IMR-90 (cell line): ENCODE measurements at regions not wholly inside any gene's neighbourhood (a gene's known extent, or its start where the extent isn't known, plus 50 kb on each side); places are given as distances from the start of the nearest gene placed in this dataset.

Source experiments
- ATAC-seq: fragments of 200-7000 bp; cut with Tn5 transposase; 2 replicates; pipeline ENCODE4 v1.9.1; 2020; ENCODE audit warnings: low read depth, mild to moderate bottlenecking, moderate library complexity
- BruUV-seq: library from RNA; stranded (reverse); fragments of 400-500 nt; replicated peaks from 2 replicates; lab custom pipeline; 2021; lab: Mats Ljungman, UMichigan
- CTCF ChIA-PET: fragments of 300-600 bp; formaldehyde crosslinking; extraction: SDS; loops from one replicate; lab custom pipeline; 2021; ENCODE audit warnings: antibody characterized with exemption; lab: Yijun Ruan, JAX
- POLR2A ChIA-PET: fragments of 300-600 bp; sonication (Branson Sonifier 250); formaldehyde crosslinking; loops from one replicate; lab custom pipeline; 2022; ENCODE audit warnings: antibody characterized with exemption; ENCODE audit not compliant: unreplicated experiment; lab: Charles Lee
- DNase-seq: peaks from one replicate; pipeline ENCODE4 v3.0.0; 2013
- H2AFZ ChIP-seq: replicated peaks from 2 replicates; pipeline ENCODE3; 2013; ENCODE audit warnings: low read length, mild to moderate bottlenecking; ENCODE audit not compliant: poor library complexity
- H2AK5ac ChIP-seq: 2 replicates; pipeline ENCODE4 v1.6.1; 2013; ENCODE audit warnings: low read depth, low read length, inconsistent platforms
- H2AK9ac ChIP-seq: replicated peaks from 2 replicates; pipeline ENCODE3; 2013; ENCODE audit warnings: mild to moderate bottlenecking, low read depth, low read length, moderate library complexity; ENCODE audit not compliant: poor library complexity
- H2BK120ac ChIP-seq: 2 replicates; pipeline ENCODE4 v1.6.1; 2013; ENCODE audit warnings: low read depth, low read length, inconsistent platforms
- H2BK15ac ChIP-seq: 3 replicates; pipeline ENCODE4 v1.6.1; 2013; ENCODE audit warnings: low read depth, low read length, inconsistent platforms
- H2BK20ac ChIP-seq: 2 replicates; pipeline ENCODE4 v1.6.1; 2013; ENCODE audit warnings: low read depth, mild to moderate bottlenecking, inconsistent platforms, low read length, moderate library complexity
- H2BK5ac ChIP-seq: 2 replicates; pipeline ENCODE4 v1.6.1; 2013; ENCODE audit warnings: mild to moderate bottlenecking, low read depth, low read length, inconsistent platforms; ENCODE audit not compliant: poor library complexity, severe bottlenecking
- H3K14ac ChIP-seq: replicated peaks from 2 replicates; pipeline ENCODE4 v1.6.1; 2013; ENCODE audit warnings: low read depth, low read length, inconsistent platforms
- H3K18ac ChIP-seq: 2 replicates; pipeline ENCODE4 v1.6.1; 2013; ENCODE audit warnings: low read depth, low read length, control low read depth
- H3K23ac ChIP-seq: 2 replicates; pipeline ENCODE4 v1.6.1; 2013; ENCODE audit warnings: low read depth, low read length, inconsistent platforms
- H3K27ac ChIP-seq: 2 replicates; pipeline ENCODE4 v1.5.1; 2013; ENCODE audit warnings: mild to moderate bottlenecking, control low read depth, low read length; ENCODE audit not compliant: insufficient read depth
- H3K27me3 ChIP-seq: 2 replicates; pipeline ENCODE4 v1.6.1; 2013; ENCODE audit warnings: low read length; ENCODE audit not compliant: control insufficient read depth, insufficient read depth
- H3K36me3 ChIP-seq: 2 replicates; pipeline ENCODE4 v1.6.1; 2013; ENCODE audit warnings: low read length, mixed read lengths; ENCODE audit not compliant: control insufficient read depth, insufficient read depth
- H3K4ac ChIP-seq: 2 replicates; pipeline ENCODE4 v1.6.1; 2013; ENCODE audit warnings: low read depth, low read length, inconsistent platforms
- H3K4me1 ChIP-seq: 2 replicates; pipeline ENCODE4 v1.6.1; 2013; ENCODE audit warnings: low read length, mixed read lengths; ENCODE audit not compliant: control insufficient read depth, insufficient read depth
- H3K4me2 ChIP-seq: 2 replicates; pipeline ENCODE4 v1.6.1; 2013; ENCODE audit warnings: low read depth, mild to moderate bottlenecking, control low read depth, low read length, moderate library complexity
- H3K4me3 ChIP-seq: 2 replicates; pipeline ENCODE4 v1.5.1; 2013; ENCODE audit warnings: low read depth, mild to moderate bottlenecking, control low read depth, low read length, moderate library complexity; ENCODE audit not compliant: insufficient read depth
- H3K56ac ChIP-seq: 2 replicates; pipeline ENCODE4 v1.6.1; 2013; ENCODE audit warnings: low read length, inconsistent platforms; ENCODE audit not compliant: insufficient read depth; ENCODE audit errors: extremely low read depth
- H3K79me1 ChIP-seq, 2 experiments: 2 replicates each; pipeline ENCODE4 v1.6.1; 2013; ENCODE audit warnings: low read length in 2 of 2, inconsistent platforms in 1 of 2, low read depth in 1 of 2
- H3K9ac ChIP-seq: 2 replicates; pipeline ENCODE4 v1.6.1; 2013; ENCODE audit warnings: low read depth, low read length, control low read depth
- H3K9me1 ChIP-seq: 2 replicates; pipeline ENCODE4 v1.6.1; 2013; ENCODE audit warnings: low read length, inconsistent platforms; ENCODE audit not compliant: insufficient read depth
- H3K9me3 ChIP-seq: 2 replicates; pipeline ENCODE4 v1.6.1; 2013; ENCODE audit warnings: low read length; ENCODE audit not compliant: control insufficient read depth, insufficient read depth
- H4K20me1 ChIP-seq: 2 replicates; pipeline ENCODE4 v1.6.1; 2013; ENCODE audit warnings: low read length, inconsistent platforms; ENCODE audit not compliant: insufficient read depth
- H4K5ac ChIP-seq: 2 replicates; pipeline ENCODE4 v1.6.1; 2013; ENCODE audit warnings: mild to moderate bottlenecking, low read depth, low read length, control low read depth
- H4K8ac ChIP-seq, 2 experiments: 2 replicates each; pipeline ENCODE4 v1.6.1; 2013; ENCODE audit warnings: low read depth in 2 of 2, low read length in 2 of 2, control low read depth in 1 of 2, inconsistent platforms in 1 of 2
- H4K91ac ChIP-seq: 2 replicates; pipeline ENCODE4 v1.6.1; 2013; ENCODE audit warnings: low read depth, low read length, inconsistent platforms; ENCODE audit not compliant: insufficient read depth
- BHLHE40 ChIP-seq: fragments of 150-350 bp; IDR thresholded peaks from 2 replicates; pipeline ENCODE4 v1.6.1; 2016; ENCODE audit warnings: mild to moderate bottlenecking, low read depth, low read length
- CEBPB ChIP-seq: IDR thresholded peaks from 2 replicates; pipeline ENCODE4 v1.6.1; 2012; ENCODE audit warnings: low read depth, low read length, improper control_type of control experiment
- ELK1 ChIP-seq: fragments of 150-350 bp; IDR thresholded peaks from 2 replicates; pipeline ENCODE4 v1.6.1; 2016; ENCODE audit warnings: low read depth, mild to moderate bottlenecking, low read length, moderate library complexity, borderline replicate concordance
- FOS ChIP-seq: fragments of 150-350 bp; IDR thresholded peaks from 2 replicates; pipeline ENCODE4 v1.6.1; 2016; ENCODE audit warnings: low read depth, low read length
- NFE2L2 ChIP-seq: fragments of 150-350 bp; IDR thresholded peaks from 2 replicates; pipeline ENCODE4 v1.6.1; 2016; ENCODE audit warnings: low read depth, mild to moderate bottlenecking, low read length
- POLR2A ChIP-seq: IDR thresholded peaks from 2 replicates; pipeline ENCODE4 v1.6.1; 2012; ENCODE audit warnings: mild to moderate bottlenecking, low read depth, low read length
- RAD21 ChIP-seq: IDR thresholded peaks from 2 replicates; pipeline ENCODE4 v1.6.1; 2012; ENCODE audit warnings: low read length, improper control_type of control experiment
- SMC3 ChIP-seq: fragments of 150-350 bp; IDR thresholded peaks from 2 replicates; pipeline ENCODE4 v1.6.1; 2016; ENCODE audit warnings: low read depth, mild to moderate bottlenecking, antibody characterized with exemption, low read length, moderate library complexity
- USF2 ChIP-seq: fragments of 150-350 bp; IDR thresholded peaks from 2 replicates; pipeline ENCODE4 v1.6.1; 2017; ENCODE audit warnings: mild to moderate bottlenecking, antibody characterized with exemption, low read length, low read depth
- dilution Hi-C: fragments of 300-500 bp; cut with HindIII; formaldehyde crosslinking; loops from one replicate; pipeline ENCODE4 v1.14.3; 2018; ENCODE audit warnings: low sequenced_read_pairs; ENCODE audit not compliant: unreplicated experiment
- in situ Hi-C: fragments of 300-500 bp; cut with MboI; formaldehyde crosslinking; loops from 3 replicates; pipeline ENCODE4 v1.14.3; 2019; ENCODE audit warnings: low sequenced_read_pairs, inconsistent platforms, mixed read lengths
- intact Hi-C: fragments of 100-400 bp; cut with micrococcal nuclease; formaldehyde crosslinking; loops from 2 replicates; pipeline ENCODE4 v1.10.0; 2022

GRCh38 chr9:13832446-13832845 is 481.5 kb downstream of the NFIB start:
- Histone ChIP-seq H2AK5ac (no peak overlapping the region), H4K20me1 (no peaks in the 10 kb centered on the region), H3K36me3 (no peaks in the 10 kb centered on the region), H3K4ac (no peak overlapping the region), H3K18ac (no peak overlapping the region), H4K8ac (no peak overlapping the region), H4K91ac (no peak overlapping the region), H2AK9ac (no peak overlapping the region), H2AFZ (no peak overlapping the region), H3K4me3 (no peak overlapping the region), H3K27me3 (no peaks in the 10 kb centered on the region), H3K27ac (no peak overlapping the region), H3K79me1 (no peaks in the 10 kb centered on the region), H4K5ac (no peak overlapping the region), H2BK20ac (no peak overlapping the region), H2BK15ac (no peak overlapping the region), H3K4me1 (no peaks in the 10 kb centered on the region), H3K9me3 (peaks cover 3% of the 10 kb centered on the region; the same call in 1 of the 2 replicates), H3K4me2 (no peak overlapping the region), H2BK5ac (no peak overlapping the region), H3K14ac (no peak overlapping the region), H3K9me1 (no peaks in the 10 kb centered on the region), H3K23ac (no peak overlapping the region), H2BK120ac (no peak overlapping the region), H3K56ac (no peak overlapping the region), H3K9ac (no peak overlapping the region)
- no peak for DNase-seq
- TF ChIP-seq ELK1 (no peak), USF2 (no peak), NFE2L2 (no peak), SMC3 (no peak), RAD21 (no peak), FOS (no peak), POLR2A (no peak), BHLHE40 (no peak), CEBPB (no peak)
- no TSS peak for BruUV-seq
- ChIA-PET CTCF (no interaction called here), POLR2A (no interaction called here)
- no peak for ATAC-seq
- intact Hi-C loops (no loop called here), dilution Hi-C loops (no loop called here), in situ Hi-C loops (no loop called here)
